Activated T-cell treated with anti-CD3 and anti-CD28 coated beads, Interleukin-2, amount 50 U/mL, for 4 hours (primary cell): ENCODE measurements at regions not wholly inside any gene's neighbourhood (a gene's known extent, or its start where the extent isn't known, plus 50 kb on each side); places are given as distances from the start of the nearest gene placed in this dataset.

Experiments used
- ATAC-seq, 2 donors: fragments of 200-7000 bp; cut with Tn5 transposase; one replicate each; pipeline ENCODE4 v1.10.0; 2021
- DNase-seq: peaks from one replicate; pipeline ENCODE4 v3.0.0-alpha.2; 2020
- H3K27me3 Mint-ChIP-seq: one replicate; pipeline ENCODE4 v1.8.0; 2021; ENCODE audit warnings: low read depth, mixed read lengths
- H3K36me3 Mint-ChIP-seq: one replicate; pipeline ENCODE4 v1.8.0; 2022; ENCODE audit warnings: mixed read lengths; ENCODE audit not compliant: insufficient read depth
- H3K4me1 Mint-ChIP-seq: one replicate; pipeline ENCODE4 v1.8.0; 2021; ENCODE audit warnings: low read depth, mixed read lengths
- H3K4me3 Mint-ChIP-seq: one replicate; pipeline ENCODE4 v1.8.0; 2021; ENCODE audit warnings: mild to moderate bottlenecking, moderate library complexity, mixed read lengths
- H3K9me3 Mint-ChIP-seq: one replicate; pipeline ENCODE4 v1.8.0; 2021; ENCODE audit warnings: mixed read lengths

- no peaks in the 10 kb centered on the region for H3K36me3 Mint-ChIP-seq
- H3K4me1 Mint-ChIP-seq, result no peaks in the 10 kb centered on the region
- H3K4me3 Mint-ChIP-seq, result no peak overlapping the region
- no peaks in the 10 kb centered on the region for H3K27me3 Mint-ChIP-seq
- ATAC-seq, result no peak
- H3K9me3 Mint-ChIP-seq, result no peaks in the 10 kb centered on the region
- no peak for DNase-seq
Measured at GRCh38 chr7:101699399-101699798, 70.3 kb upstream of the MYL10 start.

GRCh38 chr7:101699881-101700823 lies 71.1 kb upstream of the MYL10 start:
- Mint-ChIP-seq H3K4me3 (no peak overlapping the region), H3K27me3 (no peaks in the 10 kb centered on the region), H3K9me3 (no peaks in the 10 kb centered on the region), H3K36me3 (no peaks in the 10 kb centered on the region), H3K4me1 (no peaks in the 10 kb centered on the region)
- DNase-seq (no peak), ATAC-seq (no peak)

- H3K4me3 Mint-ChIP-seq, result no peak overlapping the region
- H3K4me1 Mint-ChIP-seq, result no peaks in the 10 kb centered on the region
- no peak for DNase-seq
- ATAC-seq, result no peak
- no peaks in the 10 kb centered on the region for H3K36me3 Mint-ChIP-seq
- no peaks in the 10 kb centered on the region for H3K9me3 Mint-ChIP-seq
- H3K27me3 Mint-ChIP-seq, result no peaks in the 10 kb centered on the region
Measured at GRCh38 chr7:101701153-101701794, 72.2 kb upstream of the MYL10 start.

GRCh38 chr7:101702362-101702850 lies 73.3 kb upstream of the MYL10 start:
- no peaks in the 10 kb centered on the region for H3K4me1 Mint-ChIP-seq
- H3K4me3 Mint-ChIP-seq, result no peak overlapping the region
- no peaks in the 10 kb centered on the region for H3K27me3 Mint-ChIP-seq
- no peaks in the 10 kb centered on the region for H3K36me3 Mint-ChIP-seq
- ATAC-seq, result no peak
- H3K9me3 Mint-ChIP-seq, result no peaks in the 10 kb centered on the region
- DNase-seq, result no peak

GRCh38 chr7:101705331-101705730 lies 76.2 kb upstream of the MYL10 start:
- ATAC-seq, result no peak
- Mint-ChIP-seq H3K4me3 (no peak overlapping the region), H3K36me3 (no peaks in the 10 kb centered on the region), H3K9me3 (no peaks in the 10 kb centered on the region), H3K4me1 (no peaks in the 10 kb centered on the region), H3K27me3 (peaks cover 6% of the 10 kb centered on the region)
- no peak for DNase-seq

GRCh38 chr7:101707587-101707986 lies 78.5 kb upstream of the MYL10 start:
- DNase-seq (no peak), ATAC-seq (no peak)
- H3K4me3 Mint-ChIP-seq, result no peak overlapping the region
- H3K9me3 Mint-ChIP-seq, result no peaks in the 10 kb centered on the region
- H3K36me3 Mint-ChIP-seq, result no peaks in the 10 kb centered on the region
- H3K4me1 Mint-ChIP-seq, result no peaks in the 10 kb centered on the region
- peaks cover 6% of the 10 kb centered on the region for H3K27me3 Mint-ChIP-seq

- H3K4me1 Mint-ChIP-seq, result no peaks in the 10 kb centered on the region
- H3K9me3 Mint-ChIP-seq, result no peaks in the 10 kb centered on the region
- no peaks in the 10 kb centered on the region for H3K36me3 Mint-ChIP-seq
- no peak overlapping the region for H3K4me3 Mint-ChIP-seq
- ATAC-seq (no peak), DNase-seq (no peak)
- peaks cover 6% of the 10 kb centered on the region for H3K27me3 Mint-ChIP-seq
Measured at GRCh38 chr7:101708223-101708622, 79.1 kb upstream of the MYL10 start.

- Mint-ChIP-seq H3K9me3 (no peaks in the 10 kb centered on the region), H3K27me3 (peaks cover 6% of the 10 kb centered on the region), H3K36me3 (no peaks in the 10 kb centered on the region), H3K4me3 (no peak overlapping the region), H3K4me1 (no peaks in the 10 kb centered on the region)
- DNase-seq, result no peak
- no peak for ATAC-seq
Measured at GRCh38 chr7:101712652-101713051, 83.6 kb upstream of the MYL10 start.

- peaks cover under 1% of the 10 kb centered on the region for H3K27me3 Mint-ChIP-seq
- H3K36me3 Mint-ChIP-seq, result no peaks in the 10 kb centered on the region
- no peak overlapping the region for H3K4me3 Mint-ChIP-seq
- H3K9me3 Mint-ChIP-seq, result no peaks in the 10 kb centered on the region
- H3K4me1 Mint-ChIP-seq, result no peaks in the 10 kb centered on the region
- no peak for DNase-seq
- no peak for ATAC-seq
Measured at GRCh38 chr7:101714097-101714496, 85.0 kb upstream of the MYL10 start.

- Mint-ChIP-seq H3K36me3 (no peaks in the 10 kb centered on the region), H3K27me3 (no peaks in the 10 kb centered on the region), H3K9me3 (no peaks in the 10 kb centered on the region), H3K4me3 (no peak overlapping the region), H3K4me1 (no peaks in the 10 kb centered on the region)
- no peak for DNase-seq
- no peak for ATAC-seq
Measured at GRCh38 chr7:101717628-101718357, 88.7 kb upstream of the MYL10 start.

- H3K36me3 Mint-ChIP-seq, result no peaks in the 10 kb centered on the region
- no peaks in the 10 kb centered on the region for H3K9me3 Mint-ChIP-seq
- no peaks in the 10 kb centered on the region for H3K4me1 Mint-ChIP-seq
- no peak for DNase-seq
- ATAC-seq, result no peak
- H3K4me3 Mint-ChIP-seq, result no peak overlapping the region
- no peaks in the 10 kb centered on the region for H3K27me3 Mint-ChIP-seq
Measured at GRCh38 chr7:101718363-101719122, 89.4 kb upstream of the MYL10 start.

GRCh38 chr7:101719123-101719470 lies 90.0 kb upstream of the MYL10 start:
- H3K4me3 Mint-ChIP-seq, result no peak overlapping the region
- H3K9me3 Mint-ChIP-seq, result no peaks in the 10 kb centered on the region
- DNase-seq (no peak), ATAC-seq (no peak)
- H3K36me3 Mint-ChIP-seq, result no peaks in the 10 kb centered on the region
- no peaks in the 10 kb centered on the region for H3K27me3 Mint-ChIP-seq
- H3K4me1 Mint-ChIP-seq, result no peaks in the 10 kb centered on the region

GRCh38 chr7:101720324-101720723 lies 91.2 kb upstream of the MYL10 start:
- H3K4me3 Mint-ChIP-seq, result no peak overlapping the region
- no peaks in the 10 kb centered on the region for H3K36me3 Mint-ChIP-seq
- no peaks in the 10 kb centered on the region for H3K9me3 Mint-ChIP-seq
- ATAC-seq (no peak), DNase-seq (no peak)
- H3K27me3 Mint-ChIP-seq, result no peaks in the 10 kb centered on the region
- no peaks in the 10 kb centered on the region for H3K4me1 Mint-ChIP-seq

- Mint-ChIP-seq H3K4me3 (no peak overlapping the region), H3K4me1 (no peaks in the 10 kb centered on the region), H3K27me3 (no peaks in the 10 kb centered on the region), H3K9me3 (no peaks in the 10 kb centered on the region), H3K36me3 (no peaks in the 10 kb centered on the region)
- DNase-seq (no peak), ATAC-seq (no peak)
Measured at GRCh38 chr7:101722247-101722646, 93.2 kb upstream of the MYL10 start.
